ENCODE measurements at regions not wholly inside any gene's neighbourhood (a gene's known extent, or its start where the extent isn't known, plus 50 kb on each side); places are given as distances from the start of the nearest gene placed in this dataset.
"Not testable (repeated sequence)": the region's sequence is repeated elsewhere in the genome, so short reads cannot be mapped to it uniquely, and the experiment has no call there.

DNA sequence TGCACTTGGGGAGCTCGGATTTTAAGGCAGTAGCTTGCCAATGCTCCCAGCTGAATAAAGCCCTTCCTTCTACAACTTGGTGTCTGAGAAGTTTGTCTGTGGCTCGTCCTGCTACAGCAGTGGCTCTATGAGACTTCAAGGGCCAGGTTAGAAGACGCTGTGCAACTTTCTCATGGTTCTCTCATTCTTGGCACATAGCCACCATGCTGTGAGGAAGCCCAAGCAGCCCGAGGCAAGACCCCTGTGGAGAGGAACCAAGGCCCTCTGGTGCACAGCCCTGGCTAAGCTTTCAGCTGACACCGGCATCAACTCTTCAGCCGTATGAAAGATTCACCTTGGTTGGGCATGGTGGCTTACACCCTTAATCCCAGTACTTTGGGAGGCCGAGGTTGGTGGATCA lies 116.9 kb upstream of the EEF2KMT start:
- Histone ChIP-seq H3K27me3 (peaks cover 28% of the 10 kb centered on the region), H3K4me1 (ENCODE audit: control insufficient read depth in 1 of 2, insufficient read depth in 1 of 2, low read depth in 1 of 2, low read length in 1 of 2) (no peaks in the 10 kb centered on the region), H3K9me3 (no peaks in the 10 kb centered on the region), H3K36me3 (no peaks in the 10 kb centered on the region), H3K27ac (no peak overlapping the region), H3K4me3 (ENCODE audit: low read depth in 1 of 2, low read length in 1 of 2) (no peak overlapping the region)
- TF ChIP-seq, protein P1, sequence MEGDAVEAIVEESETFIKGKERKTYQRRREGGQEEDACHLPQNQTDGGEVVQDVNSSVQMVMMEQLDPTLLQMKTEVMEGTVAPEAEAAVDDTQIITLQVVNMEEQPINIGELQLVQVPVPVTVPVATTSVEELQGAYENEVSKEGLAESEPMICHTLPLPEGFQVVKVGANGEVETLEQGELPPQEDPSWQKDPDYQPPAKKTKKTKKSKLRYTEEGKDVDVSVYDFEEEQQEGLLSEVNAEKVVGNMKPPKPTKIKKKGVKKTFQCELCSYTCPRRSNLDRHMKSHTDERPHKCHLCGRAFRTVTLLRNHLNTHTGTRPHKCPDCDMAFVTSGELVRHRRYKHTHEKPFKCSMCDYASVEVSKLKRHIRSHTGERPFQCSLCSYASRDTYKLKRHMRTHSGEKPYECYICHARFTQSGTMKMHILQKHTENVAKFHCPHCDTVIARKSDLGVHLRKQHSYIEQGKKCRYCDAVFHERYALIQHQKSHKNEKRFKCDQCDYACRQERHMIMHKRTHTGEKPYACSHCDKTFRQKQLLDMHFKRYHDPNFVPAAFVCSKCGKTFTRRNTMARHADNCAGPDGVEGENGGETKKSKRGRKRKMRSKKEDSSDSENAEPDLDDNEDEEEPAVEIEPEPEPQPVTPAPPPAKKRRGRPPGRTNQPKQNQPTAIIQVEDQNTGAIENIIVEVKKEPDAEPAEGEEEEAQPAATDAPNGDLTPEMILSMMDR (IDR thresholded peaks at IDR 0.05) = no peak

DNA sequence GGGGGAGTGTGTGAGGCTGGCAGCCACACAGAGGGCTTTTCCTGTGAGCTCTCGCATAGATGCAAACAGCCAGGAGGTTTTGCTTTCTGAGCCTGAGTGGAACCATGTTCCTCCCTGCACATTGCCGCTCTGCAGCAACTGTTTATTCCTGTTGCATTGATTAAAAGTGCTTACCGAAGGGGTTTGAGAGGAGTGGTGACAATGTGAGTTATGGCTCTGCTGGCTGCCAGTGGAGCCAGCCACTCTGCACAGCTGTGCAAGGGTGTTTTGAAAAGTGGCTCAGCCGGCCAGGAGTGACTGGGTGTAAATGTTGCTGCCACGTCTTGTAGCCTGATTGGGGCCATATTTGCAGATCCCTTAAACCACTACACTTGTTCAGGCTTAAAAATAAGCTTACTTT lies 114.9 kb upstream of the EEF2KMT start:
- H3K4me1 ChIP-seq (ENCODE audit: control insufficient read depth in 1 of 2, insufficient read depth in 1 of 2, low read depth in 1 of 2, low read length in 1 of 2); H3K4me3 ChIP-seq (ENCODE audit: low read depth in 1 of 2, low read length in 1 of 2): not testable (repeated sequence)

GRCh38 chr16:5207862-5208498 lies 110.4 kb upstream of the EEF2KMT start:
- H3K27ac ChIP-seq; H3K4me1 ChIP-seq (ENCODE audit: control insufficient read depth in 1 of 2, insufficient read depth in 1 of 2, low read depth in 1 of 2, low read length in 1 of 2); H3K36me3 ChIP-seq; H3K4me3 ChIP-seq (ENCODE audit: low read depth in 1 of 2, low read length in 1 of 2); H3K9me3 ChIP-seq: not testable (repeated sequence)
- H3K27me3 ChIP-seq = peaks cover 15% of the 10 kb centered on the region

More for the DNA sequence above, 114.9 kb upstream of the EEF2KMT start:
- peaks cover 28% of the 10 kb centered on the region for H3K27me3 ChIP-seq
- H3K9me3 ChIP-seq, H3K27ac ChIP-seq, H3K36me3 ChIP-seq: not testable (repeated sequence)

DNA sequence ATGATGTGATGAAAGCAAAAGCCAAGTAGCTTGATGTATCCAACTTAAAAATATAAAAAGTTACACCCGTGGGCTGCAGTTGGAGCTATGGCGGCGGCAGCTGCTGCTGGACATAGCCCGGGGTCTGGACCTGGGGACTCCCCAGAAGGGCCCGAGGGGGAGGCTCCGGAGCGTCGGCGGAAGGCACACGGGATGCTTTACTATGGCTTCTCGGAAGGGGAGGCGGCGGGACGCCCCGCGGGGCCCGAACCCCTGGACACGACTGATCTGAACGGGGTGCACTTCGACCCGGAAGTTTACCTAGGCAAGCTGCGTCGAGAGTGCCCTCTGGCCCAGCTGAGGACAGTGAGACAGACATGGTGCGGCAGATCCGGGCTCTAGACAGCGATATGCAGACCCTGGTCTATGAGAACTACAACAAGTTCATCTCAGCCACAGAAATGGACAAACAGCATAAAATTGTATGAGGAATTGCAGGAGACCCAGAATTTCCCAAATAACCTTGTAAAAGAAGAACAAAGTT lies 109.5 kb upstream of the EEF2KMT start:
- no peak overlapping the region for H3K27ac ChIP-seq
- H3K27me3 ChIP-seq = peaks cover 5% of the 10 kb centered on the region
- H3K9me3 ChIP-seq = no peaks in the 10 kb centered on the region
- no peaks in the 10 kb centered on the region for H3K36me3 ChIP-seq
- TF ChIP-seq, protein P1 (IDR thresholded peaks at IDR 0.05) = no peak
- H3K4me3 ChIP-seq (ENCODE audit: low read depth in 1 of 2, low read length in 1 of 2) = no peak overlapping the region
- H3K4me1 ChIP-seq (ENCODE audit: control insufficient read depth in 1 of 2, insufficient read depth in 1 of 2, low read depth in 1 of 2, low read length in 1 of 2) = no peaks in the 10 kb centered on the region

- H3K9me3 ChIP-seq = no peaks in the 10 kb centered on the region
- TF ChIP-seq, protein P1 (IDR thresholded peaks at IDR 0.05) = no peak
- H3K4me3 ChIP-seq (ENCODE audit: low read depth in 1 of 2, low read length in 1 of 2) = no peak overlapping the region
- peaks cover under 1% of the 10 kb centered on the region for H3K27me3 ChIP-seq
- H3K27ac ChIP-seq = no peak overlapping the region
- H3K4me1 ChIP-seq (ENCODE audit: control insufficient read depth in 1 of 2, insufficient read depth in 1 of 2, low read depth in 1 of 2, low read length in 1 of 2) = no peaks in the 10 kb centered on the region
- H3K36me3 ChIP-seq = no peaks in the 10 kb centered on the region
Observed at GRCh38 chr16:5206331-5206990, 108.9 kb upstream of the EEF2KMT start.

GRCh38 chr16:5205361-5206040 lies 107.9 kb upstream of the EEF2KMT start:
- no peak overlapping the region for H3K27ac ChIP-seq
- H3K4me3 ChIP-seq (ENCODE audit: low read depth in 1 of 2, low read length in 1 of 2) = no peak overlapping the region
- H3K4me1 ChIP-seq (ENCODE audit: control insufficient read depth in 1 of 2, insufficient read depth in 1 of 2, low read depth in 1 of 2, low read length in 1 of 2) = no peaks in the 10 kb centered on the region
- H3K36me3 ChIP-seq = no peaks in the 10 kb centered on the region
- no peaks in the 10 kb centered on the region for H3K27me3 ChIP-seq
- no peaks in the 10 kb centered on the region for H3K9me3 ChIP-seq
- TF ChIP-seq, protein P1 (IDR thresholded peaks at IDR 0.05) = no peak

- not testable (repeated sequence) for H3K27me3 ChIP-seq; H3K27ac ChIP-seq; H3K4me1 ChIP-seq (ENCODE audit: control insufficient read depth in 1 of 2, insufficient read depth in 1 of 2, low read depth in 1 of 2, low read length in 1 of 2); H3K36me3 ChIP-seq; H3K4me3 ChIP-seq (ENCODE audit: low read depth in 1 of 2, low read length in 1 of 2); H3K9me3 ChIP-seq
Observed at GRCh38 chr16:5203675-5204074, 106.1 kb upstream of the EEF2KMT start.

Data from neutrophil (primary cell).